Uterus (tissue), 3 donors: ENCODE measurements at regions not wholly inside any gene's neighbourhood (a gene's known extent, or its start where the extent isn't known, plus 50 kb on each side); places are given as distances from the start of the nearest gene placed in this dataset.

Experiments
- DNase-seq, 2 donors: peaks; one replicate each; pipeline ENCODE4 v3.0.0-alpha.2; 2019 to 2020
- H3K27ac ChIP-seq, 2 donors: fragments of 200-600 bp; sonication (generic); 1 replicate in 1 of 2; 2 replicates in 1 of 2; pipeline ENCODE4 v1.5.1; 2016 to 2018
- H3K27me3 ChIP-seq, 2 donors: fragments of 200-600 bp; sonication (generic); one replicate each; pipeline ENCODE4 v1.5.1; 2018 to 2019; ENCODE audit warnings: control low read depth in 1 of 2
- H3K36me3 ChIP-seq, 2 donors: fragments of 200-600 bp; sonication (generic); one replicate each; pipeline ENCODE4 v1.5.1; 2019; ENCODE audit warnings: control low read depth in 1 of 2
- H3K4me1 ChIP-seq, 2 donors: fragments of 200-600 bp; sonication (generic); one replicate each; pipeline ENCODE4 v1.5.1; 2018 to 2019; ENCODE audit warnings: control low read depth in 1 of 2
- H3K4me3 ChIP-seq, 2 donors: fragments of 200-600 bp; sonication (generic); 1 replicate in 1 of 2; 2 replicates in 1 of 2; pipeline ENCODE4 v1.5.1; 2018 to 2019; ENCODE audit warnings: mild to moderate bottlenecking in 1 of 2
- H3K9me3 ChIP-seq, 2 donors: fragments of 200-600 bp; sonication (generic); one replicate each; pipeline ENCODE4 v1.5.1; 2019; ENCODE audit warnings: control low read depth in 1 of 2
- CTCF ChIP-seq, 4 experiments: fragments of 200-600 bp in 2 of 4; fragments of 450-650 bp in 2 of 4; sonication (generic) in 2 of 4; IDR thresholded peaks; one replicate each; pipeline ENCODE4 v1.5.1; 2016 to 2019; ENCODE audit warnings: antibody characterized with exemption in 4 of 4, mild to moderate bottlenecking in 2 of 4, moderate library complexity in 1 of 4
- POLR2A ChIP-seq, 2 donors: fragments of 450-650 bp; IDR thresholded peaks; one replicate each; pipeline ENCODE4 v1.6.1; 2016; ENCODE audit warnings: antibody characterized with exemption in 2 of 2, mild to moderate bottlenecking in 1 of 2, moderate library complexity in 1 of 2
- intact Hi-C: fragments of 100-400 bp; cut with DNase I; formaldehyde crosslinking; loops from one replicate; pipeline ENCODE4 v1.15.1; 2023; ENCODE audit warnings: low total_unique reads
- donor health status: DM: yes; HTN: yes; CAD: no.

DNA sequence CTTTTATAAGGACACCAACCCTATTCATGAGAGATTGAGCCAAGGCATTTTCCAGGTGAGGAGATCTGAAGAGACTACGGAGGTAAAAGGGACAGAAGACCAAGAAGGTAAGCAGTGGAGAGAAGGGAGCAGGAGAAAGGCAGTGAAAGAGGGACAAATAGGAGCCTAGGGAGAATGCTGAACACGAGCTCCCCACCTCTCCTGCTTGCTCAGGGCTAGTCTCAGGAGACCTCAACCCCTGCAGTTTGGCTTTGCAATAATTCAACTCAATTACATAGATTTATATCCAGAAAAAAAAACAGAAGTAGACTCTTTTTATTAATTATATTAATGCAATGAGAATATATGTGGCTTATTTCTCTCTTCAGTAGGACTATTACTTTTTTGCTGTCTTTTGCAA is 91.0 kb upstream of the DDX18 start:
- intact Hi-C loops = no loop called here
- Histone ChIP-seq H3K9me3 (no peaks in the 10 kb centered on the region), H3K27ac (no peak overlapping the region), H3K4me3 (no peak overlapping the region), H3K36me3 (no peaks in the 10 kb centered on the region), H3K27me3 (no peaks in the 10 kb centered on the region), H3K4me1 (no peaks in the 10 kb centered on the region)
- no peak for DNase-seq
- TF ChIP-seq POLR2A (IDR thresholded peaks at IDR 0.05) (no peak), CTCF (IDR thresholded peaks at IDR 0.05) (no peak)

- no peak for DNase-seq
- Histone ChIP-seq H3K27ac (no peak overlapping the region), H3K36me3 (no peaks in the 10 kb centered on the region), H3K9me3 (no peaks in the 10 kb centered on the region), H3K4me1 (no peaks in the 10 kb centered on the region), H3K27me3 (no peaks in the 10 kb centered on the region), H3K4me3 (no peak overlapping the region)
- intact Hi-C loops = no loop called here
- no peak for TF ChIP-seq CTCF (IDR thresholded peaks at IDR 0.05)
- TF ChIP-seq POLR2A (IDR thresholded peaks at IDR 0.05) = no peak
Measured at GRCh38 chr2:117723888-117724434, 90.5 kb upstream of the DDX18 start.

- no peak overlapping the region for H3K4me3 ChIP-seq
- no peaks in the 10 kb centered on the region for H3K36me3 ChIP-seq
- H3K27me3 ChIP-seq = no peaks in the 10 kb centered on the region
- no peaks in the 10 kb centered on the region for H3K9me3 ChIP-seq
- intact Hi-C loops = no loop called here
- H3K4me1 ChIP-seq = no peaks in the 10 kb centered on the region
- no peak for TF ChIP-seq POLR2A (IDR thresholded peaks at IDR 0.05)
- no peak for TF ChIP-seq CTCF (IDR thresholded peaks at IDR 0.05)
- no peak overlapping the region for H3K27ac ChIP-seq
- no peak for DNase-seq
Measured at GRCh38 chr2:117726747-117727146, 87.7 kb upstream of the DDX18 start.

DNA sequence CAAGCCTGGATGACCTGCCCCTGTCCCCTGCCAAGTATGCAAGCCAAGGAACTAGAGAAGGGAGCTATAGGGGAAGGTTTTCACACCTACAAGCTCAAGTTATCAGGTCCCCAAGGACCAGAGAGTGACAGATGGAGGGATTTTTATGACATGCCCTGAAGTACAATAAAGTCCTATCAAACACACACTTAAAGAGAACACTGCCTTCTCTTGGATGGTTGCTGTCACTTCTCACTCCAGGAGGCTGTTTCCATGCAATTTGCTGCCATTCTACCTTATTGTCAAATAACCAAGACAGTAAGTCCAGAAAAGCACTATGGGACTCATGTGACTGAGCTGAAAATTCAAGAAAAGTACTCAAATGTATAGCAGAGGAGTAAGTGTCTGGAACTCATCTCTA is 76.6 kb upstream of the DDX18 start:
- Histone ChIP-seq H3K27me3 (no peaks in the 10 kb centered on the region), H3K27ac (no peak overlapping the region), H3K9me3 (peaks cover 0 to 4% of the 10 kb centered on the region in 2 donors), H3K36me3 (no peaks in the 10 kb centered on the region), H3K4me1 (no peaks in the 10 kb centered on the region), H3K4me3 (no peak overlapping the region)
- intact Hi-C loops = no loop called here
- DNase-seq = no peak
- no peak for TF ChIP-seq CTCF (IDR thresholded peaks at IDR 0.05)

- TF ChIP-seq CTCF (IDR thresholded peaks at IDR 0.05) (no peak), POLR2A (IDR thresholded peaks at IDR 0.05) (no peak)
- no peak for DNase-seq
- intact Hi-C loops = no loop called here
- no peak overlapping the region for H3K4me3 ChIP-seq
- H3K27ac ChIP-seq = no peak overlapping the region
- H3K27me3 ChIP-seq = no peaks in the 10 kb centered on the region
- no peaks in the 10 kb centered on the region for H3K4me1 ChIP-seq
- no peaks in the 10 kb centered on the region for H3K9me3 ChIP-seq
- no peaks in the 10 kb centered on the region for H3K36me3 ChIP-seq
Measured at GRCh38 chr2:117738991-117739839, 75.3 kb upstream of the DDX18 start.
